ENCODE measurements at regions not wholly inside any gene's neighbourhood (a gene's known extent, or its start where the extent isn't known, plus 50 kb on each side); places are given as distances from the start of the nearest gene placed in this dataset.

GRCh38 chr3:153714016-153714415 lies 407.2 kb upstream of the ARHGEF26 start:
- no peak overlapping the region for H3K4me3 ChIP-seq (ENCODE audit: low read depth, low read length)
- TF ChIP-seq CTCF (conservative IDR thresholded peaks at IDR 0.05; ENCODE audit: low read depth, low read length): no peak
- no peak for DNase-seq (ENCODE audit: low read depth)

DNA sequence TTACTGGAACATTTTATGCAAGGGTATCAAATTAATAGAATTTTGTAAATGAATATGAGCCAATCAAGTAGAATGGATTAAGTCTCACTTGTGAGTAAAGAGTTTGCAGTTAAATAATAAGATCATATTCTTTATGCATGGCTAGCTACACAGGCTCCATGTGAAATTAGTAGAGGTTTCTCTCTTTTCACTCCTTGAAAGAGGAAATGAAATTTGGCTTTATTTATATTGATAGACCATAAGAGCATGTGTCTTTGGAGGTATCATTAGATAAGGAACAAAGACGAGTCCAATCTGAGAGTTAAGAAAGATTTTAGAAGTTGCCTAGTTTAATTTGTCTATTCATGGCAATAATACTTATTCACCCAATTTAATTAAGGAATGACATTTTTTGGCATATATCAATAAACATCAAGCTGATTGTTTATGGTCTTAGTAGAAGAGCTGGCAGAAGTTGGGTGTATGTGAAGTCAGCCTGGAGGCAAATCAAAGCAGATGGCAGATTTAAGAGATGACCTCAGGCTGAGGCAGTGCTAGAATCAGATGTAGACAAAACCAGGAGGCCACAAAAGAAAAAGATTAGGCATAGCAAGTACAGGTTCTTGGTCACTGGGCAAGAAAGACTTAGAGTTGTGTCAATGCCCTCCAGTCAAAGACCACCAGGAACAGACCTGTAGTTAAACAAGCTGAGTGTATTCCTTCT lies 406.5 kb upstream of the ARHGEF26 start:
- no peak for DNase-seq (ENCODE audit: low read depth)
- no peak for TF ChIP-seq CTCF (conservative IDR thresholded peaks at IDR 0.05; ENCODE audit: low read depth, low read length)
- H3K4me3 ChIP-seq (ENCODE audit: low read depth, low read length): no peak overlapping the region

GRCh38 chr3:153722157-153722556 lies 399.0 kb upstream of the ARHGEF26 start:
- no peak for DNase-seq (ENCODE audit: low read depth)
- no peak overlapping the region for H3K4me3 ChIP-seq (ENCODE audit: low read depth, low read length)
- no peak for TF ChIP-seq CTCF (conservative IDR thresholded peaks at IDR 0.05; ENCODE audit: low read depth, low read length)

GRCh38 chr3:153731071-153731470 lies 390.1 kb upstream of the ARHGEF26 start:
- TF ChIP-seq CTCF (conservative IDR thresholded peaks at IDR 0.05; ENCODE audit: low read depth, low read length): no peak
- no peak for DNase-seq (ENCODE audit: low read depth)
- H3K4me3 ChIP-seq (ENCODE audit: low read depth, low read length): no peak overlapping the region

GRCh38 chr3:153734777-153735551 lies 386.2 kb upstream of the ARHGEF26 start:
- TF ChIP-seq CTCF (conservative IDR thresholded peaks at IDR 0.05; ENCODE audit: low read depth, low read length): no peak
- H3K4me3 ChIP-seq (ENCODE audit: low read depth, low read length): no peak overlapping the region
- no peak for DNase-seq (ENCODE audit: low read depth)

- H3K4me3 ChIP-seq (ENCODE audit: low read depth, low read length): no peak overlapping the region
- TF ChIP-seq CTCF (conservative IDR thresholded peaks at IDR 0.05; ENCODE audit: low read depth, low read length): no peak
- no peak for DNase-seq (ENCODE audit: low read depth)
These were observed 381.1 kb upstream of the ARHGEF26 start for GRCh38 chr3:153740109-153740508.

All from choroid plexus epithelial cell (primary cell).